GM19397 (cell line): ENCODE measurements at regions not wholly inside any gene's neighbourhood (a gene's known extent, or its start where the extent isn't known, plus 50 kb on each side); places are given as distances from the start of the nearest gene placed in this dataset.

Experiments
- ATAC-seq: cut with Tn5 transposase; IDR thresholded peaks from one replicate; pipeline ENCODE4 v1.9.1; 2021; ENCODE audit warnings: mild to moderate bottlenecking, moderate library complexity; ENCODE audit not compliant: unreplicated experiment

DNA sequence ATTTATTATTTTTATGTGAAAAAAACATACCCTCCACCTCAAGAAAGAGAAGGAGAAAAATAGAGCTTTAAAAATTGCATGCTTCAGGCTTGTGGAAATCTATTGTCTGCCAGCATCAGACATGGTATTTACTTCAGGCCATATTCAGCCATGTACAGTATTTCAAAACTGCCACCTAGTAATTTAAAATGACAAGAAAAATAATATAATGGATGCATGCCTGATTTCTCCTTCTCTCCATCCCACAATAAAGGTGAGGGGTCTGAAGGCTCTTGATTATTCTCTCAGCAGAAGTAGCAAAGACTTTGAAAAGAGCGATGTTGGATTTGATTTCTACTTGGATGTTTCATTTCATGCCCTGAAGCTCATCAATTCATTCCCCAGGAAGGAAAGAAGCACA lies 250.7 kb downstream of the TBC1D4 start:
- ATAC-seq: no peak

DNA sequence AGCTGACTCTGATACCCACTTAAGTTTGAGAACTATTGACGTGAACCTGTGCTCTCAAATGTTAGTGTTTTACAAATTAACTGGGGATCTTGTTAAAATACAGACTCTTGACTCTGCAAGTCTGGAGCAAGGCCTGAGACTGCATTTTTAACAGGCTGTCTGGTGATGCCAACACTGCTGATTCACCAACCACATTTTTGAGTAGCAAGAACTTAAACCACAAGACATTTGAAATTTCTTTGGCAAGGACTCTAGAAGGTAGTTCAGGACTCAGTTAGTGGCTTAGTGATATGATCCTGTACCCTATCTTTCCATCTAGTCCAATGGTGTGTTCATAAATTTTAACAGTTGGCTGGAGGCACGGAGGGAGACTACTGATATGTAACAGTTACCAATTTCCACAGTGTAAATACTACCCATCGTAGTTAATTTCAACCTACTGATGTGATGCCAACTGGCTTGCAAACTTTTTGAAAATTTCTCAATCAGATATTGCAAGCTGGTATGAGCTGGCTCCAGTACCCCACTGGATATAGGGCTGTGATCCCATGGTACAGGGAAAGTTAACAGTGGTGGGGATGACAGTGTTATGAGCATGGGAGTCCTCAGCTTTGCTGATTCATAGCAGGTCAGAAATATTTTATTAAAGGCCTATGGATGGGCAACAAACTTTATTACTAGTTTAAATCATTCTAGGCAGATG lies 255.1 kb downstream of the TBC1D4 start:
- no peak for ATAC-seq

DNA sequence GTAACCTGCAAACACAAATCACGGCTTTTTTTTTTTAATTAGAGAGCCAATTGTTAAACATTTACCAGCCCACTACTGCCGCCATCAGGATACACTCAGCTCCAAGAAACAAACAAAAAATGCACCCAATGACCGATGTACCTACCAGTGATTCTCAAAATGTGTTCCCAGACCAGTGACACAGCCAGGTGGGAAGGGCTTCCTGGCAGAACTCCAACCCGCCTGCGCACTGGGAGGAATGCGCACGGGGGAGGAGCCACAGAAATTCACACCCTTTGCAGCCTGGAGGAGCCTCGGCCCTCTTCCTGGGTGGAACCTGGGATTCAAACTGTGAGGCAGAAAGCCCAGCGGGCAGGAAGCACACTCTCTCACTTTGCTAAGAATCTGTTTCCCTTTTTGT lies 255.9 kb downstream of the TBC1D4 start:
- no peak for ATAC-seq

DNA sequence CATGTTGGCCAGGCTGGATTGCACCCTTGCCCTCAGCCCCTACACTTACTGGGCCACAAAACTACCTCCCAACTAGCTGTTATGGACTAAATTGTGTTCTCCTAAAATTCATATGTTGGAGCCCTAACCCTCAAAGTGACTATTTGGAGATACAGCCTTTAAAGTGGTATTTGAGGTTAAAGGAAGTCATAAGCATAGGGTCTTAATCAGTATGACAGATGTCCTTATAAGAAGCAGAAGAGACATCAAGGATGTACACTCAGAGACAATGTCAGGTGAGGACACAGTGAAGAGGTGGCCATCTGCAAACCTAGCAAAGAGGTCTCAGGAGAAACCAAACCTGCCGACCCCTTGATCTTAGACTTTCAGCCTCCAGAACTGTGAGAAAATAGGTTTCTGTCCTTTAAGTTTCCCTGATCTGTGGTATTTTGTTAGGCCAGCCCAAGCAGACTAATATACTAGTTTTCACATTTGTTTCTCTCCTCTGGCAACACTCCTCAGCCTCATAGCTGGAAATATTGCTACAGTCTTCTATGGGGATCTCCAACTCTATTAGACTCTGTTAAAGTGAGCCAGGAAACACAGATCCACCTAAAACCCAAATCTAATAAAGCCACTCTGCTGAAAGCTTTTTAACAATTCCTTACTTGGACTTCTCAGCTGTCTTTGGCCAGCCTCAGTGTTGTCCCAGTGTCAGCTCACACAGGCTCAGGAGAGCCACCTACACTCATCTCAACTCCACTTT lies 256.5 kb downstream of the TBC1D4 start:
- no peak for ATAC-seq

DNA sequence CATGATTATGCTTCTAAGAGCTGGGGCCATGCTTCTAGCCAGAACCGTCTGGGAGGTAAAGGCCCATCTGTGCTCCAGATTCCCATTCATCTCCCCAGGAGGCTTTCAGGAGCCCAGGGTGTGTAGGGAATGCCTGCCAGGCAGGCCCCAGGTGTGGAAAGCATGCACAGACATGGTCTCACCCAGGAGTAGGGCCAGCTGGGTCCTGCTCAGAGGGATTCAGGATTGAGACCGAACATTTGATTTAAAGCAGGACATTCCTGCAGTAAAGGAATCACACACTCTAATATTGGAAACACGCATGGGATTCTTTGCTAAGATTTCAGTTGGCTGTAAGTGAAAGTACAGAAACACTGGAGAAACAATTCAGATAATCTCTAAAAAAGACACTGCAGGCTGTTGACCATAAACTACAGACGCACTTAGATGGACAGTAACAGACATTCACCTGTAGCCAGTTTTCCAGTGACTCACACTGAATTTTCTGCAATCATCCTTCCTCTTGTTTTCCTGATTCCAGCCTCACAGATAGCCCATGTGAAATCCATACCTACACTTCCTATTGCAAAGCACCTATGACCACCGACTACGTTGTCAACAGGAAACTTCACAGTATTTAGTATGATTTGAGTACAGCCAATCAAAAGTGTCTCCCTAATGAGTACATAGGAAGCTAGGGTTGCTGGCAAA lies 257.8 kb downstream of the TBC1D4 start:
- no peak for ATAC-seq

DNA sequence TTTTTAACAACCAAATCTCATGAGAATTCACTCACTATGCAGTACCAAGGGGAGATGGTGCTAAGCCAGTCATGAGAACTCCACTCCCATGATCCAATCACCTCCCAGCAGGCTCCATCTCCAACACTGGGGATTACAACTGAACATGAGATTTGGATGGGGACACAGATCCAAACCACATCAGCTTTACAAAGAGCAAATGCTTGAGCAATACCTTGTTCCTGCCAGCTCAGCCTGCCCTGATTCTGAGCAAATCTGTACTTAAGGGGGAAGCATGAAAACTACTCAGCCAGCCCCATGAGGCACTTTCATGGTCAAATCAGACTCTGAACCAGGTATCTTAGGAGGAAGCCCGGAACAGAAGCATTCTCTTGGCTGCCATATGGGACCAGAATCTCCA lies 259.9 kb downstream of the TBC1D4 start:
- no peak for ATAC-seq

DNA sequence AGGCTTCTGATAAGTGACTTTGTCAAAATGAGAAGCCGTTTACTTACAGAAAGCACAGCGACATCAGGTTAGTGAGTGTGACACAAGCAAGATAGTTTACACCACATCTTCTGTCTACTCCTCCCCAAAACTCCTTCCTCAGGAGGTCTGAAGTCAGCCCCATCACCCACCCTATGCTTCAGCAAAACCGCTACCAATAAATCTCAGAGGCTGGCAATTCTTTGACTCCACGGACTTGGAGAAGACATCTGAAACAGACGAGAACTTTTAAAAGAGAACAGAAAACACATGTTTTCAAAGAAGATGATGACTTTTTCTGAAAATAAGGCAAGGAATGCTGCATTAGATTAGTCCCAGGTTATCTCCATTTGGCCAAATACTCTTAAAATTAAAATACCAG lies 261.1 kb downstream of the TBC1D4 start:
- no peak for ATAC-seq

DNA sequence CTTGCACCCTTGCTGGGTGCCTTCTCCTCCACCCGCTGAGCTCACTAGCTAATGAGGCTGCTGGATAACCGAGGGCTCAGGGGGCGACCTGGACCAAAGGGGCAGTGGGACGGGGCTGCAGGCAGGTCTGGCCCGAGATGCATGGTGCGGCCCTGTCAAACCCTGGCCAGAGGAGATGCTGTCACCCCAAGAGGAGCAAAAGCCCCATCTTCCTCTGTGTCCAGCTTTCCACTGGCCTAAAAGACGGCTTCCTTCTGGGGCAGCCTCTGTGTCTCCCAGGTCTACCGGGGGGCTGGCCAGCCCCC lies 261.8 kb downstream of the TBC1D4 start:
- ATAC-seq: no peak

DNA sequence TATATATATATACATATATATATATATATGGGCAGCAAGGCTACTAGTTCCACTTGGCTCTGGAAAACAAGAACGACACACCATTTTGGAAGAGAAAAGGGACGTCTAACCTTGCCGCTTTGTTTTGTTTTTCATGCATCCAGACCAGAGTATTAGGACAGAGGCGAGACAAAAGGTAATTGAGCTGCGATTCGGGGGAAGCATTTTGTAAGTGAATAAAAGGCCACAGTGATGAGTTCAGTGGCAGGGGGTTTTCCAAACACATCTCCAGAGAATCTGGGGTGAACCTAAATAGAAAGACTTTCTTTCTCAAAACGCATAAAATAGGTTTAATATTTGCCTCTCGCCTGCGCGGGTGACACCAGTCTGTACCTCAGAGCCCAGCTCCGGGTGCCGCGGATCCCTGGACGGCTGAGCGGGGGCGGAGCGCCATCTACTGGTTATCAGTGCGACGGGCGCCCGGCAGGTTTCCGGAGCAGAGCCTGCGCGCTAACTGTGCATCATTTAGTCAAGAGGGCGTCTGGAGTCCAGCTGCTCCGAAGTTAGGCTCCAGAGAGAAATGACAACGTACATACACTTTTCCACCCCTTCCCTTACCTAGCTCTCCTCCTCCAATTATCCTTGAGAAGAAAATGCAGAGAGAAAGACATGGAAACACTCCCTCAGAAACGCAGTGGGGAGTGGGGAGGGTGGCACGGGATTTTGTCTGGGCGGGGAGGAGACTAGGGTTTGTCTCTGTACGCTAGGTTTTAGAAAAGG lies 262.3 kb downstream of the TBC1D4 start:
- ATAC-seq: peak; percentile 98

DNA sequence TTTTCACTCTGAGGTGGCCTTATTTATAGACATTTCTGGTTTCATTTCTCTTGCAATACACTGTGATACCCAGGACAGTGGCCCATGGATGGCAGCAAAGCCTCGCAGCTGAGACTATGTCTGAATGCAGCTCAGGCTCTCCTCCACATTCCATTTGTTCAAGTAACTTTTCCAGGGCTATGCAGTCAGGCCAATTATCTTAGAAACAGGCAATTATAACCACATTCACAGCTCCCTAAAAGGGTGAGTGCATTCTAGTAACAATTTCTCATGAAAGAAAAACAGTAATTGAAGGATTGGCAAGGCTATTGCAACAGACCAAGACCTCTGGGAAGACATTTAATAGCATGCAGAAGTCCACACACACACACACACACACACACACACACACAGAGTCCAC lies 264.0 kb downstream of the TBC1D4 start:
- no peak for ATAC-seq

DNA sequence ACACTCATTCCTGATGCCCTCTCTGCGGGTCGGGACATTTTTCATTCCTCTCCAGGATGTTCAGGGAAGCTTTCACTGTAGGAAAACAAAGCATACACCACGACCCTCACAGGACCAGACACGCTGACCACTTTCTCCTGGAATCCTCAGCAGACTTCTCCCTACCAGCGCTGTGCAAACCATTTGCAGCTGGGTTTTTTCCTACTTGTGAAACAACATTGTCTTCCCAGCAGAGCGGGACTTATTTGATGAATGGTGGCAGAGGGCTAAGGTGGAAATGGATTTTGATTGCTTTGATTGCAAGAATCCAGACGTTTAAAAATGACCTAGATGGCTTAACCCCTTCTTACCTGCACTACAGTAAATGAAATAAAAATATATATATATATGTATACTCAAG lies 265.9 kb downstream of the TBC1D4 start:
- ATAC-seq: no peak

DNA sequence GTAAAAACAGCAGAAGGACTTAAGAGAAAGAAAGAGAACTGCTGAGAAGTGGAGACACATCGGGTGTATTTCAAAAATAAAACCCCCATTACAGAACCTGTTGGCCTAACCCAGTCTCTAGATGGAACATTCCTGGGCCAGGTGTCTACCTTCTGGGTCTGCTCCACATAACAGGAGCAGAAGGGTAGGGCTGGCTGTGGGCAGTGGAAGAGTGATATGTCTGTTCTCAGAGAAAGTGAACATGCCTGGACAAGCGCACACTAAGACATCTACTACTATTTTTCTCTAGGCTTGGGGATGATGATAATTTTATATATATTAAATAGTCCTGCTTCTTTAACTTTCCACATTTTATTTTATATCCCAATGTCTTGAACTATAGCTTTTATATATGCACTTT lies 267.1 kb downstream of the TBC1D4 start:
- no peak for ATAC-seq

DNA sequence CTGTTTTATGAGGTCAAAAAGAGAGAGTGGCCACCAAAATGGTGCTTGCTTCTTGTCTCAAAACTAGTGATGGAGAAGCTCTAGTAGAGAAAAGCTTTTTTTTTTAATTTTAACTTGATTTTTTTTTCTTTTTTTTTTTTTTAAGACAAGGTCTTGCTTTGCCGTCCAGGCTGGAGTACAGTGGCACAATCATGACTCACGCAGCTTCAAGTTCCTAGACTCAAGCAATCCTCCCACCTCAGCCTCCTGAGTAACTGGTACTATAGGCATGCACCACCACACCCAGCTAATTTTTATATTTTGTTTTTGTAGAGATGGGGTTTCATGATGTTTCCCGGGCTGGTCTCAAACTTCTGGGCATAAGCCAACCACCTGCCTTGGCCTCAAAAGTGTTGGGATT lies 279.0 kb downstream of the TBC1D4 start:
- ATAC-seq: no peak

DNA sequence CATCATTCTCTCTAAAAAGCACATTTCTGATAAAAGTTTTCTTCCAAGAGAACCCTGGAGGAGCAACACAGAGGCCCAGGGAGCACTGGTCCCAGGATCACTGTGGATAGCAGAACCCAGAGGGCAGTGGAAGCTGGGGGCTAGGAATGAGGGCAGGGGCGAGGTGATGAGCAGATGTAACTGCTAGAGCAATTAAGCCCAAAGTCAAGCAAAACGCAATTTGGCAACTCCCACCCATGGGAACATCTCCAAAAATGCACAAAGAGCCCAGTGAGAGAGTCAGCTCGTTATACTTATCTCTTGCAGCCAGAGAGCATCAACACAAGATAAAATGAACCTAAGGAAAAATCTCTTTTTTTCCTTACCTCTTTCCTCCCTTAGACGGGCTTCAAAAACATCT lies 284.2 kb downstream of the TBC1D4 start:
- ATAC-seq: no peak

DNA sequence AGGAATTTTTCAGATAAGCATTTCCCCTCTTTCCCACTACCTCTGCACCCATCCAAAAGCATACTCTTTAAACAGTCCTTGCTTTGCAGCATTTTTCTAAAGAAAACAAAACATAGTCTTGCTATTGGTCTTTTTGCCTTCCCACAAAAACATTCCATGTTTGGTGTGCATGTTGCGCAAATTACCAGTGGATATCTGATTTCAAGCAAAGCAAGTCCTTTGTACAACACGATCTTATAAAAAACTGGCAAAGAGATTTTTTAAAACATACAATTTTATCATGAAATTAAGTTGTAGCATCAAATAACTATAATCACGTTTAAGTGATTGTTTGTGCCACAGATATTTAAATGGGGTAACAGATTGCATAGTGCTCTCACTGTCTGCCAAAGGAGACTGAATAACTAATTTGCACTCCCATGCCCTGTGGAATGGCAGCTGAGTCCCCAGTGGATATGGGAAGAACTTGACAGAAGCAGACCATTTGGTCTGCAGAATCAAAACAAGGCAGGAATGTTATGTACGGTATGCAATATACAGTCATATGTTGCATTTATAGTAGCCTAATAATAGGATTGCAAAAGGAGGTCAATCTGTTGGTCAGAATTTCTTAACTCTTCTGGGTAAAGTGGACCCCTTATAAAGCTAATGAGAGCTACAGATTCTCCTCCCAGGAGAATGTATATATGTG lies 285.7 kb downstream of the TBC1D4 start:
- no peak for ATAC-seq

DNA sequence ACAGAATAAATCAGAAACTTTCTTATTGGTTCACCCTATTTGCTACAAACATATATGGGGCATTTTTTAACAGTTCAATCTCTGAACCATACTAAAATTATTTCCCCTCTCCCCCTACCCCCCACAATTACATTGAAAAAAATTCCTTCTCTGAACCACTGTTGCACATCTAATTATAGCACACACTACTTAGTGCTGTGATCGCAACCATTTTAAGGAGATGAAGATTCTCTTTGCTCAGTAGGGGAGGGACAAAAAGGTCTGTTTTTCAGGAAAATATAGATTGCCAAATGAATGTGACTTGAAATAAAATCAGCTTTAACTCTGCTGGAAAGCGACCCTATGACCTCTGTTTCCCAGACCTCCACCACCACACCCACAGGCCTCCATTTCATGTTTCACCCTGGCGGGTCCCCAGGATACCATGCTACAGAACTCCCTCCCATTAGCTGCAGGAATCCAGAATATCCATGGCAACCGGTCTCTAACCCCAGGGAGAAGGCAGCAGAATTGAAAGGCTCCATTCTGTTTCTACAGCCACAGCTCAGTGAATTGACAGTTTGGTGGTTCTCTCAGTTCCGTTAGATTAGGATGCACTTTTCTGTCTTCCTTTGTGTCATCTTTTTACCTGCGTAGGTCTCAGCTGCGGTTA lies 286.3 kb downstream of the TBC1D4 start:
- ATAC-seq: no peak

DNA sequence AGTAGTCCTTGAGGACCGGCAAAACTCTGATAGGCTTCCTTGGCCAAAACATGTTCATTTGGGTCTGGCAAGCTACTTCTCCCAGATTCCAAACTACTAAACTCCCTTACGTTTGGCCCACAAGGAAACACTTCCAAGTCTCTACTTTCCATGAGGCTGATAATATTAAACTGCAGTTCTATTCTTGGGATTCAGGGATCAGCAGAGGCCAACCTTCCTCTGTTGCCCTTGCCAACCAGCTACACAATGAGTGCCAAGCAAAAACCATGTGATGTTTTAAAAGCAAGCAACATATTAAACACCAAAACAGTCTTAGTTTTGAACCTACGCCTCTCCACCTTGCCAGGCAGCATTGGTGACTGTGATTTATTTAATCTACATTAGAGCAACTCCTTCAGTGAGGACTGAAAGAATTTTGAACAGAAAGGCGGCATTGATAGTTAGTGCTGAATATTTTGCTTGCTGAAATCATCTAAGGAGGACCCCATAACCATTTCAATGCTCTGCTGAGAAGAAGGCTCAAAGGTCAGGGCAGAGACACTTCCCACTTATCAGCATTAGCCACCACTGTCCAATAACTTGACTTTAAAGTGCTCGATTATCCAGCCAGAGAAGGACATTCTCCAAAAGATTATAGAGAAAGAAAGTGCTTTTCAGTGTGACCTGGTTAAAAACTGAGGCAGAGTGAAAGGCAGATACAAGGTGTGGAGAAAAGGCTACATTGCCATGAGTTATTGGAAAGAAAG lies 287.1 kb downstream of the TBC1D4 start:
- no peak for ATAC-seq

DNA sequence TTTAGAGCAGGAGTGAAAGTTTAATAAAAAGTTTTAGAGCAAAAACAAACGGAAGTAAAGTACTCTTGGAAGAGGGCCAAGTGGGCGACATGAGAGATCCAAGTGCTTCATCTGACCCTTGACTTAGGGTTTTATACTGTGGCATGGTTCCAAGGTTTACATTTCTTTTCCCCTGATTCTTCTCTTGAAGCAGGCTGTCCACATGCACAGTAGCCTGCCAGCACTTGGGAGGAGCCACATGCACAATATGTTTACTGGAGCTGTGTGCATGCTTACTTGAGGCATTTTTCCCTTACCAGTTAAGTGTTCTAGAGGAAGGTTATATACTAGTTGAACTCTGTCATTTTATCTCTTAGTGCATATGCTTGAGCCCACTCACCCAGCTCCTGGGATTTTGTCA lies 295.6 kb downstream of the TBC1D4 start:
- ATAC-seq: no peak

DNA sequence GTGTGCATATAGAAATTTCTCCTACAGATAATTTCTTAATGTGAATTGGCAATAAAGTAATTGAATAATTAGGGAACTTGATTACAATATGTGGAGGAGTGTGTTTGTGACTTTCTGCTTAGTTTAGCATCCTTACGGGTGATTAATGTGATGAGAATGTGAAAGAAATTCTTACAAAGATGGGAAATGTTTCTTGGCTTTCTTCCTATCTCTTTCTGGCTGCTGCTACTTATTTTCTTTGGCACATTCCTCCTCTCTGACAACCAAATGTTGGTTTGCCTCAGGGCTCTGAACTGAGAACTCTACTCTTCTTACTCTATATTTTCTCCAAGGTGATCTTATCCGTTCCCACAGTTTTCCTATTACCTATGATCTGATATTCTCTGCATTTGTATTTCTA lies 300.1 kb downstream of the TBC1D4 start:
- no peak for ATAC-seq
